Breast epithelium (tissue), 4 donors: ENCODE measurements at regions not wholly inside any gene's neighbourhood (a gene's known extent, or its start where the extent isn't known, plus 50 kb on each side); places are given as distances from the start of the nearest gene placed in this dataset.

Experiments
- DNase-seq, 2 donors: peaks; one replicate each; pipeline ENCODE4 v3.0.0-alpha.2; 2019; ENCODE audit warnings: low spot score in 2 of 2
- H3K27ac ChIP-seq, 2 donors: fragments of 200-600 bp; sonication (generic) in 1 of 2; one replicate each; pipeline ENCODE4 v1.5.1; 2016 to 2019; ENCODE audit warnings: mild to moderate bottlenecking in 1 of 2
- H3K27me3 ChIP-seq, 2 donors: fragments of 200-600 bp; sonication (generic) in 1 of 2; one replicate each; pipeline versions ENCODE4 v1.5.1 to v1.6.0; 2017 to 2019; ENCODE audit warnings: control low read depth in 1 of 2, mild to moderate bottlenecking in 1 of 2
- H3K36me3 ChIP-seq: fragments of 200-600 bp; one replicate; pipeline ENCODE4 v1.5.1; 2019
- H3K4me1 ChIP-seq, 2 donors: fragments of 200-600 bp; sonication (generic); one replicate each; pipeline ENCODE4 v1.5.1; 2016 to 2019; ENCODE audit warnings: control low read depth in 1 of 2
- H3K4me3 ChIP-seq, 3 donors: fragments of 200-600 bp; sonication (generic); 1 replicate in 2 of 3; 2 replicates in 1 of 3; pipeline ENCODE4 v1.5.1; 2016 to 2019; ENCODE audit warnings: mild to moderate bottlenecking in 3 of 3, moderate library complexity in 2 of 3
- H3K9me3 ChIP-seq, 2 donors: fragments of 200-600 bp; sonication (generic) in 1 of 2; one replicate each; pipeline ENCODE4 v1.5.1; 2016 to 2019; ENCODE audit warnings: control low read depth in 1 of 2
- CTCF ChIP-seq, 3 donors: fragments of 450-650 bp; IDR thresholded peaks; one replicate each; pipeline ENCODE4 v1.5.1; 2016 to 2017; ENCODE audit warnings: antibody characterized with exemption in 3 of 3, mild to moderate bottlenecking in 3 of 3, moderate library complexity in 3 of 3
- POLR2A ChIP-seq: fragments of 450-650 bp; IDR thresholded peaks from one replicate; pipeline ENCODE4 v1.6.1; 2016; ENCODE audit warnings: antibody characterized with exemption, mild to moderate bottlenecking, moderate library complexity
- POLR2AphosphoS5 ChIP-seq, 3 donors: sonication (generic); formaldehyde crosslinking; IDR thresholded peaks; one replicate each; pipeline ENCODE4 v1.6.1; 2017; ENCODE audit warnings: antibody characterized with exemption in 3 of 3
- intact Hi-C: fragments of 100-400 bp; cut with DNase I; formaldehyde crosslinking; loops from one replicate; pipeline ENCODE4 v1.15.1; 2023; ENCODE audit warnings: low total_unique reads

GRCh38 chr13:34757441-34757840, 184.6 kb upstream of the NBEA start:
- Histone ChIP-seq H3K27ac (no peak overlapping the region), H3K9me3 (no peaks in the 10 kb centered on the region), H3K4me1 (no peaks in the 10 kb centered on the region), H3K36me3 (no peaks in the 10 kb centered on the region), H3K27me3 (no peaks in the 10 kb centered on the region), H3K4me3 (no peak overlapping the region)
- no peak for TF ChIP-seq POLR2AphosphoS5 (IDR thresholded peaks at IDR 0.05)
- TF ChIP-seq POLR2A: no peak
- no peak for TF ChIP-seq CTCF (IDR thresholded peaks at IDR 0.05)
- intact Hi-C loops: no loop called here
- DNase-seq: no peak

- no peaks in the 10 kb centered on the region for H3K4me1 ChIP-seq
- intact Hi-C loops: no loop called here
- H3K4me3 ChIP-seq: no peak overlapping the region
- no peaks in the 10 kb centered on the region for H3K36me3 ChIP-seq
- H3K27ac ChIP-seq: no peak overlapping the region
- TF ChIP-seq CTCF (IDR thresholded peaks at IDR 0.05) (no peak), POLR2AphosphoS5 (IDR thresholded peaks at IDR 0.05) (no peak), POLR2A (no peak)
- no peak for DNase-seq
- H3K9me3 ChIP-seq: no peaks in the 10 kb centered on the region
- no peaks in the 10 kb centered on the region for H3K27me3 ChIP-seq
Measured at GRCh38 chr13:34758628-34759027, 183.4 kb upstream of the NBEA start.

GRCh38 chr13:34762312-34762711, 179.8 kb upstream of the NBEA start:
- Histone ChIP-seq H3K9me3 (no peaks in the 10 kb centered on the region), H3K4me3 (no peak overlapping the region), H3K4me1 (no peaks in the 10 kb centered on the region), H3K27me3 (no peaks in the 10 kb centered on the region), H3K27ac (no peak overlapping the region), H3K36me3 (no peaks in the 10 kb centered on the region)
- no peak for DNase-seq
- intact Hi-C loops: no loop called here
- TF ChIP-seq POLR2AphosphoS5 (IDR thresholded peaks at IDR 0.05) (no peak), POLR2A (no peak), CTCF (IDR thresholded peaks at IDR 0.05) (no peak)

- Histone ChIP-seq H3K4me3 (no peak overlapping the region), H3K27me3 (no peaks in the 10 kb centered on the region), H3K36me3 (no peaks in the 10 kb centered on the region), H3K27ac (no peak overlapping the region), H3K4me1 (no peaks in the 10 kb centered on the region), H3K9me3 (no peaks in the 10 kb centered on the region)
- intact Hi-C loops: no loop called here
- no peak for DNase-seq
- TF ChIP-seq CTCF (IDR thresholded peaks at IDR 0.05) (no peak), POLR2AphosphoS5 (IDR thresholded peaks at IDR 0.05) (no peak), POLR2A (no peak)
Measured at GRCh38 chr13:34764246-34764645, 177.8 kb upstream of the NBEA start.

- TF ChIP-seq CTCF (IDR thresholded peaks at IDR 0.05) (no peak), POLR2AphosphoS5 (IDR thresholded peaks at IDR 0.05) (no peak), POLR2A (no peak)
- H3K27ac ChIP-seq: no peak overlapping the region
- H3K4me1 ChIP-seq: no peaks in the 10 kb centered on the region
- no peaks in the 10 kb centered on the region for H3K36me3 ChIP-seq
- DNase-seq: no peak
- intact Hi-C loops: no loop called here
- H3K4me3 ChIP-seq: no peak overlapping the region
- H3K27me3 ChIP-seq: no peaks in the 10 kb centered on the region
- no peaks in the 10 kb centered on the region for H3K9me3 ChIP-seq
Measured at GRCh38 chr13:34765446-34766180, 176.5 kb upstream of the NBEA start.
